ENCODE measurements at regions not wholly inside any gene's neighbourhood (a gene's known extent, or its start where the extent isn't known, plus 50 kb on each side); places are given as distances from the start of the nearest gene placed in this dataset.
"Not testable (repeated sequence)": the region's sequence is repeated elsewhere in the genome, so short reads cannot be mapped to it uniquely, and the experiment has no call there.

GRCh38 chr20:53818457-53819177 lies 225.0 kb upstream of the ZNF217 start:
- no peak for DNase-seq

GRCh38 chr20:53817513-53817912 lies 223.9 kb upstream of the ZNF217 start:
- DNase-seq = not testable (repeated sequence)

- DNase-seq = no peak
These were observed 223.3 kb upstream of the ZNF217 start for GRCh38 chr20:53816872-53817398.

- DNase-seq = no peak
These were observed 221.9 kb upstream of the ZNF217 start for GRCh38 chr20:53815509-53815908.

GRCh38 chr20:53814060-53814459 lies 220.4 kb upstream of the ZNF217 start:
- DNase-seq = no peak

- DNase-seq = no peak
These were observed 220.0 kb upstream of the ZNF217 start for GRCh38 chr20:53813636-53814035.

- DNase-seq = no peak
These were observed 217.9 kb upstream of the ZNF217 start for GRCh38 chr20:53811577-53811976.

- DNase-seq = no peak
These were observed 217.2 kb upstream of the ZNF217 start for GRCh38 chr20:53810661-53811355.

GRCh38 chr20:53809728-53810365 lies 216.2 kb upstream of the ZNF217 start:
- DNase-seq = no peak

GRCh38 chr20:53809217-53809616 lies 215.6 kb upstream of the ZNF217 start:
- DNase-seq = no peak

GRCh38 chr20:53808733-53809132 lies 215.1 kb upstream of the ZNF217 start:
- no peak for DNase-seq

- DNase-seq = not testable (repeated sequence)
These were observed 214.7 kb upstream of the ZNF217 start for GRCh38 chr20:53808302-53808701.

GRCh38 chr20:53806683-53807401 lies 213.2 kb upstream of the ZNF217 start:
- DNase-seq = no peak

- DNase-seq = peak; percentile 40
These were observed 212.3 kb upstream of the ZNF217 start for GRCh38 chr20:53805895-53806384.

GRCh38 chr20:53804920-53805894 lies 211.6 kb upstream of the ZNF217 start:
- DNase-seq = no peak

- not testable (repeated sequence) for DNase-seq
These were observed 210.7 kb upstream of the ZNF217 start for GRCh38 chr20:53804308-53804707.

GRCh38 chr20:53803492-53804155 lies 210.0 kb upstream of the ZNF217 start:
- no peak for DNase-seq

GRCh38 chr20:53801609-53802370 lies 208.2 kb upstream of the ZNF217 start:
- DNase-seq = no peak

- DNase-seq = no peak
These were observed 207.4 kb upstream of the ZNF217 start for GRCh38 chr20:53800883-53801604.

All from tongue (tissue), 1 donor.